ENCODE measurements at regions not wholly inside any gene's neighbourhood (a gene's known extent, or its start where the extent isn't known, plus 50 kb on each side); places are given as distances from the start of the nearest gene placed in this dataset.

DNA sequence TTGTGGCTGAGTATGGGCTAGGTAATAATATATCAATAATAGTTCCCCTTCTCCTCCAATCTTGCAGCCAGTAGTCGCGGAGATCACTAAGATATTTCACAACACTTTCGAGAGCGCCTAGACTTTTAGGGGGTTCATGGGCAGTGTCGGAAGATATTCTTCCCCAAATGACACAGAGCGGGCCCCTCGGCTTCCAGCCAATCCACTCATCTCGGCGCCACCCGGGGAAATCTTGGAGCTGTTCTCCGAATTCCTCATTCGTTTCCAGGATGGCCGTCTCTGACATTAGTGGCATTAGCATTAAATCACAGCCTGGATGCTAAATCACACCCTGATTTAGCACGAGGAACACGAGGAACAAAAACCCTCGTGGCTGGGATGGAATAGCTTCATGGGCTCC, 437.7 kb downstream of the ZNF516 start:
- Histone ChIP-seq H3K36me3 (ENCODE audit: insufficient read depth, low read length) (no peaks in the 10 kb centered on the region), H2AFZ (ENCODE audit: low read depth, low read length) (no peak overlapping the region), H4K20me1 (ENCODE audit: insufficient read depth, low read length) (no peaks in the 10 kb centered on the region), H3K4me2 (ENCODE audit: low read length) (no peak overlapping the region), H3K9me3 (ENCODE audit: insufficient read depth, low read depth, low read length) (no peaks in the 10 kb centered on the region), H3K79me2 (ENCODE audit: insufficient read depth, low read length) (no peaks in the 10 kb centered on the region), H3K9ac (ENCODE audit: low read length) (no peak overlapping the region), H3K4me1 (ENCODE audit: insufficient read depth, low read length) (no peaks in the 10 kb centered on the region), H3K27ac (ENCODE audit: low read depth, low read length) (no peak overlapping the region), H3K27me3 (ENCODE audit: insufficient read depth, low read length) (no peaks in the 10 kb centered on the region), H3K4me3 (ENCODE audit: insufficient read depth, low read depth, low read length) (no peak overlapping the region)
- FAIRE-seq, result no peak
- no peaks in the 10 kb centered on the region for H3K36me3 Mint-ChIP-seq (ENCODE audit: low read depth, unreplicated experiment)
- H3K9me3 Mint-ChIP-seq (ENCODE audit: unreplicated experiment), result no peaks in the 10 kb centered on the region
- H3K4me3 Mint-ChIP-seq (ENCODE audit: unreplicated experiment), result no peak overlapping the region
- no peaks in the 10 kb centered on the region for H3K4me1 Mint-ChIP-seq (ENCODE audit: low read depth, unreplicated experiment)
- TF ChIP-seq CTCF (IDR thresholded peaks at IDR 0.05; ENCODE audit: insufficient read depth, low read depth, low read length) (no peak), EZH2 (IDR thresholded peaks at IDR 0.05; ENCODE audit: insufficient read depth, low read length) (no peak)
- peaks cover 12% of the 10 kb centered on the region for H3K27me3 Mint-ChIP-seq (ENCODE audit: low read depth, unreplicated experiment)
- peak overlapping the region; percentile 7 for H3K27ac Mint-ChIP-seq (ENCODE audit: unreplicated experiment)
- no peak for DNase-seq (ENCODE audit: low read depth)

DNA sequence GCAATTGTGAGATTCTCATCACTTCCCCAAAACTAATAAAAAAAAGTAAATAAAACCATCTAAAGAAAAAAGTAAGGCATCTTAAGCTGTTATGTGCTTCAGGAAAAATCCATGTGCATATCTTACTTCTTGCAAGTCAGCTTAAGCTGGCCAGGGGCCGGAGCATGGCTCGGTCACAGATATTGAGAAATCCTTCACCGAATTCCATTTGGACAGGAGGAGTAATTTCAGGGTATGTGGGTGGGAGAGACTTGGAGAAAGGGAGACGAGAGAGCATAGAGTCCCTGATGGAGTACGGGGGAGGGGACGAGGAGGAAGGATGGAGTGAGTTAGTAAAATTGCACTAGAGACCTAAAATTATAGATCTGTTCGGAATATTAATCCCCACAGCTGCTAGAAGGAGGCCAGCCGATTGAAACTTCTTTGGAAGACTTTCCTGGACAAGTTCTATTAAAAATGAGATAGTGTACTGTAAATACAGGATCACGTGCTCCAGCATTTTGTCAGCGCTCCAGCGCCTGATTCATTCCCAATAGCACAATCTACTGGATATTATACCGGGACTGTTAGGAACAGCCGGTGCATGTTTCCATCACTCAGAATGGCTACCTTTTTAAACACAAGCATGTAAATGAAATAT, 438.5 kb downstream of the ZNF516 start:
- Histone ChIP-seq H3K9ac (ENCODE audit: low read length) (no peak overlapping the region), H4K20me1 (ENCODE audit: insufficient read depth, low read length) (no peaks in the 10 kb centered on the region), H3K27ac (ENCODE audit: low read depth, low read length) (no peak overlapping the region), H3K4me2 (ENCODE audit: low read length) (no peak overlapping the region), H3K4me3 (ENCODE audit: insufficient read depth, low read depth, low read length) (no peak overlapping the region), H2AFZ (ENCODE audit: low read depth, low read length) (no peak overlapping the region), H3K4me1 (ENCODE audit: insufficient read depth, low read length) (no peaks in the 10 kb centered on the region), H3K79me2 (ENCODE audit: insufficient read depth, low read length) (no peaks in the 10 kb centered on the region), H3K27me3 (ENCODE audit: insufficient read depth, low read length) (no peaks in the 10 kb centered on the region), H3K36me3 (ENCODE audit: insufficient read depth, low read length) (no peaks in the 10 kb centered on the region), H3K9me3 (ENCODE audit: insufficient read depth, low read depth, low read length) (no peaks in the 10 kb centered on the region)
- FAIRE-seq (no peak), DNase-seq (ENCODE audit: low read depth) (no peak)
- no peak for TF ChIP-seq CTCF (IDR thresholded peaks at IDR 0.05; ENCODE audit: insufficient read depth, low read depth, low read length)
- no peak for TF ChIP-seq EZH2 (IDR thresholded peaks at IDR 0.05; ENCODE audit: insufficient read depth, low read length)
- H3K4me3 Mint-ChIP-seq (ENCODE audit: unreplicated experiment), result no peak overlapping the region
- H3K36me3 Mint-ChIP-seq (ENCODE audit: low read depth, unreplicated experiment), result no peaks in the 10 kb centered on the region
- no peak overlapping the region for H3K27ac Mint-ChIP-seq (ENCODE audit: unreplicated experiment)
- peaks cover 19% of the 10 kb centered on the region for H3K27me3 Mint-ChIP-seq (ENCODE audit: low read depth, unreplicated experiment)
- no peaks in the 10 kb centered on the region for H3K9me3 Mint-ChIP-seq (ENCODE audit: unreplicated experiment)
- no peaks in the 10 kb centered on the region for H3K4me1 Mint-ChIP-seq (ENCODE audit: low read depth, unreplicated experiment)

DNA sequence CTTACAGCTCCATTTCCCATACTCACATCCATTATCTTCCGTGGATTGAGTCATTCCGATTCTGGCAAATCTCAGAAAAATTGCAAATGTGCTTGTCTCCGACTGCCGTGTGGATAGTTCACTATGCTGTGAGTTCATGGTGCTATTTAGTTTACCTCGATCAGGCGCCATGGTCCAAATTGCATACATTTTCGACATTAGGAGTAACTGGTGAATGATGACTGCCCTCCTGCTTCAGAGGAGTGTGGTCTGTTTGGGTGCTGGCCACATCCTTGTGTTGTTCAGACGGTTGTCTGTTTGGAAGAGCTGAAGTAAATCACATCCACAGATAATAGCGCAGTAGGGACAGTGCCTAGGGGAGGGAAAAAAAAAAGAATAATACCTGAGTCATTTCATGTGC, 439.5 kb downstream of the ZNF516 start:
- no peak for DNase-seq (ENCODE audit: low read depth)
- H3K4me3 Mint-ChIP-seq (ENCODE audit: unreplicated experiment), result no peak overlapping the region
- Histone ChIP-seq H4K20me1 (ENCODE audit: insufficient read depth, low read length) (no peaks in the 10 kb centered on the region), H3K9me3 (ENCODE audit: insufficient read depth, low read depth, low read length) (no peaks in the 10 kb centered on the region), H3K4me2 (ENCODE audit: low read length) (no peak overlapping the region), H3K4me3 (ENCODE audit: insufficient read depth, low read depth, low read length) (no peak overlapping the region), H3K79me2 (ENCODE audit: insufficient read depth, low read length) (no peaks in the 10 kb centered on the region), H3K27ac (ENCODE audit: low read depth, low read length) (no peak overlapping the region), H3K9ac (ENCODE audit: low read length) (no peak overlapping the region), H3K36me3 (ENCODE audit: insufficient read depth, low read length) (no peaks in the 10 kb centered on the region), H3K27me3 (ENCODE audit: insufficient read depth, low read length) (no peaks in the 10 kb centered on the region), H3K4me1 (ENCODE audit: insufficient read depth, low read length) (no peaks in the 10 kb centered on the region), H2AFZ (ENCODE audit: low read depth, low read length) (no peak overlapping the region)
- H3K4me1 Mint-ChIP-seq (ENCODE audit: low read depth, unreplicated experiment), result no peaks in the 10 kb centered on the region
- no peak for FAIRE-seq
- H3K27ac Mint-ChIP-seq (ENCODE audit: unreplicated experiment), result no peak overlapping the region
- TF ChIP-seq EZH2 (IDR thresholded peaks at IDR 0.05; ENCODE audit: insufficient read depth, low read length) (no peak), CTCF (IDR thresholded peaks at IDR 0.05; ENCODE audit: insufficient read depth, low read depth, low read length) (no peak)
- H3K9me3 Mint-ChIP-seq (ENCODE audit: unreplicated experiment), result no peaks in the 10 kb centered on the region
- H3K36me3 Mint-ChIP-seq (ENCODE audit: low read depth, unreplicated experiment), result no peaks in the 10 kb centered on the region
- peaks cover 20% of the 10 kb centered on the region for H3K27me3 Mint-ChIP-seq (ENCODE audit: low read depth, unreplicated experiment)

All from astrocyte (in vitro differentiated cells and primary cell).